NCI-H524 treated with DMSO at 0.1 percent for 48 hours (cell line): ENCODE measurements at regions not wholly inside any gene's neighbourhood (a gene's known extent, or its start where the extent isn't known, plus 50 kb on each side); places are given as distances from the start of the nearest gene placed in this dataset.

ENCODE experiments used
- DNase-seq: peaks from one replicate; lab custom pipeline; 2025; lab: John Stamatoyannopoulos, UW

GRCh38 chr14:28695109-28695508 is 71.5 kb upstream of the FOXG1 start:
- no peak for DNase-seq

GRCh38 chr14:28701733-28702132 is 64.9 kb upstream of the FOXG1 start:
- no peak for DNase-seq

- no peak for DNase-seq
Observed at GRCh38 chr14:28703482-28703881, 63.1 kb upstream of the FOXG1 start.

- DNase-seq: no peak
Observed at GRCh38 chr14:28704153-28704552, 62.4 kb upstream of the FOXG1 start.

- no peak for DNase-seq
Observed at GRCh38 chr14:28707814-28708213, 58.8 kb upstream of the FOXG1 start.

GRCh38 chr14:28709571-28710305 is 56.8 kb upstream of the FOXG1 start:
- DNase-seq: no peak
